Panc1 (cell line): ENCODE measurements at regions not wholly inside any gene's neighbourhood (a gene's known extent, or its start where the extent isn't known, plus 50 kb on each side); places are given as distances from the start of the nearest gene placed in this dataset.

Source experiments
- POLR2AphosphoS5 ChIP-seq: IDR thresholded peaks from 2 replicates; pipeline ENCODE4 v1.6.1; 2012; ENCODE audit warnings: mild to moderate bottlenecking, low read depth, low read length, moderate library complexity
- SIN3A ChIP-seq: IDR thresholded peaks from 2 replicates; pipeline ENCODE4 v1.6.1; 2012; ENCODE audit warnings: low read depth, mild to moderate bottlenecking, low read length, moderate library complexity, borderline replicate concordance; ENCODE audit not compliant: insufficient read depth
- TCF7L2 ChIP-seq: IDR thresholded peaks from 2 replicates; pipeline ENCODE4 v1.6.1; 2011; ENCODE audit warnings: mild to moderate bottlenecking, low read depth, low read length, inconsistent platforms
- TF ChIP-seq, protein P1 (sequence below): fragments of 450-650 bp; IDR thresholded peaks from 2 replicates; pipeline ENCODE4 v1.5.1; 2017; ENCODE audit warnings: mild to moderate bottlenecking

DNA sequence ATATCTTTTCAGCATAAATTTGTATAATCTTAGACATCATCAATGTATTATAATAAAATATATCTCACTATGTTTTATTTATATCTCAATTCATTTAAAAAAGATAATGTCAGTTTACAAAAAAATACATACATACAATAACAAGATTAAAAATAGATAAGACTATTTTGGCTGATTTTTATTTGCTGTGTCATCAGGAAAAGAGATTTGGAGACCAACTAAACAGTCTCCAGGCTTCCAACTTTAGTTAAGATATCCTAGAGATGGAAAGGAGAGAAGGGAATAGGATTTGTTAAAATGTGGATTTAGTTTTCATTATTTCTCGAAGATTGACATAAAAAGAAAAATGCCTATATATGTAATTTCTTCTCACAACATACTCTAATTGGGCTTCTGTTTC, 433.8 kb upstream of the TOM1L1 start:
- TF ChIP-seq, protein P1, sequence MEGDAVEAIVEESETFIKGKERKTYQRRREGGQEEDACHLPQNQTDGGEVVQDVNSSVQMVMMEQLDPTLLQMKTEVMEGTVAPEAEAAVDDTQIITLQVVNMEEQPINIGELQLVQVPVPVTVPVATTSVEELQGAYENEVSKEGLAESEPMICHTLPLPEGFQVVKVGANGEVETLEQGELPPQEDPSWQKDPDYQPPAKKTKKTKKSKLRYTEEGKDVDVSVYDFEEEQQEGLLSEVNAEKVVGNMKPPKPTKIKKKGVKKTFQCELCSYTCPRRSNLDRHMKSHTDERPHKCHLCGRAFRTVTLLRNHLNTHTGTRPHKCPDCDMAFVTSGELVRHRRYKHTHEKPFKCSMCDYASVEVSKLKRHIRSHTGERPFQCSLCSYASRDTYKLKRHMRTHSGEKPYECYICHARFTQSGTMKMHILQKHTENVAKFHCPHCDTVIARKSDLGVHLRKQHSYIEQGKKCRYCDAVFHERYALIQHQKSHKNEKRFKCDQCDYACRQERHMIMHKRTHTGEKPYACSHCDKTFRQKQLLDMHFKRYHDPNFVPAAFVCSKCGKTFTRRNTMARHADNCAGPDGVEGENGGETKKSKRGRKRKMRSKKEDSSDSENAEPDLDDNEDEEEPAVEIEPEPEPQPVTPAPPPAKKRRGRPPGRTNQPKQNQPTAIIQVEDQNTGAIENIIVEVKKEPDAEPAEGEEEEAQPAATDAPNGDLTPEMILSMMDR: no peak
- TF ChIP-seq POLR2AphosphoS5 (no peak), SIN3A (no peak), TCF7L2 (no peak)
